Liver (tissue), 3 donors: ENCODE measurements at regions not wholly inside any gene's neighbourhood (a gene's known extent, or its start where the extent isn't known, plus 50 kb on each side); places are given as distances from the start of the nearest gene placed in this dataset.

Source experiments
- CTCF ChIP-seq: fragments of 150-350 bp; IDR thresholded peaks from 2 replicates; pipeline ENCODE4 v1.5.1; 2017; ENCODE audit warnings: improper control_type of control experiment, low read depth, low read length; ENCODE audit not compliant: missing input control
- EGR1 ChIP-seq, 2 donors: IDR thresholded peaks; 2 replicates each; pipeline ENCODE4 v1.6.1; 2016 to 2018; ENCODE audit warnings: antibody characterized with exemption in 2 of 2, low read depth in 2 of 2
- JUND ChIP-seq, 2 donors: IDR thresholded peaks; 2 replicates each; pipeline ENCODE4 v1.6.1; 2016; ENCODE audit warnings: antibody characterized with exemption in 2 of 2
- RAD21 ChIP-seq, 2 donors: IDR thresholded peaks; 2 replicates each; pipeline ENCODE4 v1.6.1; 2016; ENCODE audit warnings: antibody characterized with exemption in 2 of 2, mild to moderate bottlenecking in 2 of 2
- TAF1 ChIP-seq: conservative IDR thresholded peaks from 2 replicates; pipeline ENCODE4 v1.6.1; 2016; ENCODE audit warnings: antibody characterized with exemption, mild to moderate bottlenecking
- TF ChIP-seq, protein P1 (sequence below): IDR thresholded peaks from 2 replicates; pipeline ENCODE4 v1.6.1; 2016; ENCODE audit warnings: antibody characterized with exemption, mild to moderate bottlenecking
- TF ChIP-seq, protein P2 (sequence below): IDR thresholded peaks from 2 replicates; pipeline ENCODE4 v1.6.1; 2016; ENCODE audit warnings: antibody characterized with exemption
- TF ChIP-seq, protein P3 (sequence below): IDR thresholded peaks from 2 replicates; pipeline ENCODE4 v1.6.1; 2016; ENCODE audit warnings: antibody characterized with exemption
- donor health status: healthy.
- donor health status: healthy.

DNA sequence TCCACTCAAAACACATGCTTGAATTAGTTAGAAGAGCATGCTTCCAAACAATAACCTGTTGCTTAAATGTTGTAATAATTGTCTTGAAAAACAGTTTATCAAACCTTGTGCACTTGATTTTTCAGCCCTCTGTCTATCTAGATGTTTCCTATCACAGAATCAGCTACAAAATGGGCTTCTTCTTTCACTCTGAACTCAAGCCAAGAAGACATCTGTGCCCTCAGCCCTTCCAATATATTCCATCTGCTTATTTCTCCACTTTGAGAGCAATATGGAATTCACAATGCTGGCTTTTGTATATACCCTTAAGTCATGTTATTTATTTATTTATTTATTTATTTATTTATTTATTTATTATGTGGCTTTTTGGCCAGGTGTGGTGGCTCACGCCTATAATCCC is 234.2 kb downstream of the TOX3 start:
- TF ChIP-seq, protein P1, sequence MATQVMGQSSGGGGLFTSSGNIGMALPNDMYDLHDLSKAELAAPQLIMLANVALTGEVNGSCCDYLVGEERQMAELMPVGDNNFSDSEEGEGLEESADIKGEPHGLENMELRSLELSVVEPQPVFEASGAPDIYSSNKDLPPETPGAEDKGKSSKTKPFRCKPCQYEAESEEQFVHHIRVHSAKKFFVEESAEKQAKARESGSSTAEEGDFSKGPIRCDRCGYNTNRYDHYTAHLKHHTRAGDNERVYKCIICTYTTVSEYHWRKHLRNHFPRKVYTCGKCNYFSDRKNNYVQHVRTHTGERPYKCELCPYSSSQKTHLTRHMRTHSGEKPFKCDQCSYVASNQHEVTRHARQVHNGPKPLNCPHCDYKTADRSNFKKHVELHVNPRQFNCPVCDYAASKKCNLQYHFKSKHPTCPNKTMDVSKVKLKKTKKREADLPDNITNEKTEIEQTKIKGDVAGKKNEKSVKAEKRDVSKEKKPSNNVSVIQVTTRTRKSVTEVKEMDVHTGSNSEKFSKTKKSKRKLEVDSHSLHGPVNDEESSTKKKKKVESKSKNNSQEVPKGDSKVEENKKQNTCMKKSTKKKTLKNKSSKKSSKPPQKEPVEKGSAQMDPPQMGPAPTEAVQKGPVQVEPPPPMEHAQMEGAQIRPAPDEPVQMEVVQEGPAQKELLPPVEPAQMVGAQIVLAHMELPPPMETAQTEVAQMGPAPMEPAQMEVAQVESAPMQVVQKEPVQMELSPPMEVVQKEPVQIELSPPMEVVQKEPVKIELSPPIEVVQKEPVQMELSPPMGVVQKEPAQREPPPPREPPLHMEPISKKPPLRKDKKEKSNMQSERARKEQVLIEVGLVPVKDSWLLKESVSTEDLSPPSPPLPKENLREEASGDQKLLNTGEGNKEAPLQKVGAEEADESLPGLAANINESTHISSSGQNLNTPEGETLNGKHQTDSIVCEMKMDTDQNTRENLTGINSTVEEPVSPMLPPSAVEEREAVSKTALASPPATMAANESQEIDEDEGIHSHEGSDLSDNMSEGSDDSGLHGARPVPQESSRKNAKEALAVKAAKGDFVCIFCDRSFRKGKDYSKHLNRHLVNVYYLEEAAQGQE, result no peak
- TF ChIP-seq RAD21 (IDR thresholded peaks at IDR 0.05) (no peak), CTCF (no peak), JUND (IDR thresholded peaks at IDR 0.05) (no peak), TAF1 (no peak), EGR1 (IDR thresholded peaks at IDR 0.05; ENCODE audit: low read depth in 2 of 2) (no peak)
- TF ChIP-seq, protein P2, sequence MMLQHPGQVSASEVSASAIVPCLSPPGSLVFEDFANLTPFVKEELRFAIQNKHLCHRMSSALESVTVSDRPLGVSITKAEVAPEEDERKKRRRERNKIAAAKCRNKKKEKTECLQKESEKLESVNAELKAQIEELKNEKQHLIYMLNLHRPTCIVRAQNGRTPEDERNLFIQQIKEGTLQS, result no peak
- TF ChIP-seq, protein P3, sequence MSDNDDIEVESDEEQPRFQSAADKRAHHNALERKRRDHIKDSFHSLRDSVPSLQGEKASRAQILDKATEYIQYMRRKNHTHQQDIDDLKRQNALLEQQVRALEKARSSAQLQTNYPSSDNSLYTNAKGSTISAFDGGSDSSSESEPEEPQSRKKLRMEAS, result no peak
